Suprapubic skin (tissue), 4 donors: ENCODE measurements at regions not wholly inside any gene's neighbourhood (a gene's known extent, or its start where the extent isn't known, plus 50 kb on each side); places are given as distances from the start of the nearest gene placed in this dataset.

Experiments used
- DNase-seq, 2 donors: peaks; one replicate each; pipeline ENCODE4 v3.0.0-alpha.2; 2019; ENCODE audit warnings: low spot score in 2 of 2
- H3K27ac ChIP-seq: fragments of 200-600 bp; sonication (generic); one replicate; pipeline ENCODE4 v1.5.1; 2019
- H3K27me3 ChIP-seq: fragments of 200-600 bp; sonication (generic); one replicate; pipeline ENCODE4 v1.5.1; 2019
- H3K36me3 ChIP-seq: fragments of 200-600 bp; sonication (generic); one replicate; pipeline ENCODE4 v1.5.1; 2019
- H3K4me1 ChIP-seq: fragments of 200-600 bp; sonication (generic); one replicate; pipeline ENCODE4 v1.5.1; 2019
- H3K4me3 ChIP-seq: fragments of 200-600 bp; sonication (generic); one replicate; pipeline ENCODE4 v1.5.1; 2019; ENCODE audit warnings: mild to moderate bottlenecking
- H3K9me3 ChIP-seq: fragments of 200-600 bp; sonication (generic); one replicate; pipeline ENCODE4 v1.5.1; 2019
- CTCF ChIP-seq, 2 donors: fragments of 200-600 bp in 1 of 2; fragments of 450-650 bp in 1 of 2; sonication (generic) in 1 of 2; IDR thresholded peaks; one replicate each; pipeline ENCODE4 v1.5.1; 2016 to 2019; ENCODE audit warnings: antibody characterized with exemption in 2 of 2, mild to moderate bottlenecking in 1 of 2, moderate library complexity in 1 of 2
- EP300 ChIP-seq: sonication (generic); formaldehyde crosslinking; IDR thresholded peaks from one replicate; pipeline ENCODE4 v1.6.1; 2017; ENCODE audit warnings: antibody characterized with exemption
- POLR2A ChIP-seq, 2 donors: fragments of 450-650 bp; IDR thresholded peaks; one replicate each; pipeline ENCODE4 v1.6.1; 2017; ENCODE audit warnings: antibody characterized with exemption in 2 of 2, mild to moderate bottlenecking in 2 of 2, moderate library complexity in 2 of 2
- POLR2AphosphoS5 ChIP-seq, 3 donors: sonication (generic); formaldehyde crosslinking; IDR thresholded peaks; one replicate each; pipeline ENCODE4 v1.6.1; 2017; ENCODE audit warnings: antibody characterized with exemption in 3 of 3
- WGBS: methylation state at CpG from one replicate; pipeline ENCODE4 v1.1.5; 2018; 5-methylcytosine and 5-hydroxymethylcytosine counted together

- no peak for TF ChIP-seq CTCF (IDR thresholded peaks at IDR 0.05)
- TF ChIP-seq POLR2AphosphoS5 (IDR thresholded peaks at IDR 0.05) = no peak
- TF ChIP-seq EP300 = no peak
- no peak for TF ChIP-seq POLR2A (IDR thresholded peaks at IDR 0.05)
- no peak overlapping the region for H3K27ac ChIP-seq
- DNase-seq = no peak
- no CpG with 5 or more reads among the region's 3 CpGs for WGBS
- H3K27me3 ChIP-seq = no peaks in the 10 kb centered on the region
- H3K9me3 ChIP-seq = no peaks in the 10 kb centered on the region
- no peaks in the 10 kb centered on the region for H3K36me3 ChIP-seq
- no peaks in the 10 kb centered on the region for H3K4me1 ChIP-seq
- no peak overlapping the region for H3K4me3 ChIP-seq
Measured at GRCh38 chr6:66937180-66937579, 1230.2 kb upstream of the EYS start.

GRCh38 chr6:66935612-66936011 is 1228.6 kb upstream of the EYS start:
- Histone ChIP-seq H3K36me3 (no peaks in the 10 kb centered on the region), H3K27ac (no peak overlapping the region), H3K4me1 (no peaks in the 10 kb centered on the region), H3K4me3 (no peak overlapping the region), H3K9me3 (no peaks in the 10 kb centered on the region), H3K27me3 (no peaks in the 10 kb centered on the region)
- 86% methylated on average over 3 of the region's 3 CpGs for WGBS
- TF ChIP-seq EP300 = no peak
- TF ChIP-seq CTCF (IDR thresholded peaks at IDR 0.05) = no peak
- TF ChIP-seq POLR2A (IDR thresholded peaks at IDR 0.05) = no peak
- TF ChIP-seq POLR2AphosphoS5 (IDR thresholded peaks at IDR 0.05) = no peak
- DNase-seq = no peak

GRCh38 chr6:66931787-66932186 is 1224.8 kb upstream of the EYS start:
- DNase-seq = no peak
- no peak overlapping the region for H3K27ac ChIP-seq
- H3K27me3 ChIP-seq = no peaks in the 10 kb centered on the region
- TF ChIP-seq POLR2AphosphoS5 (IDR thresholded peaks at IDR 0.05) (no peak), EP300 (no peak), CTCF (IDR thresholded peaks at IDR 0.05) (no peak), POLR2A (IDR thresholded peaks at IDR 0.05) (no peak)
- H3K4me3 ChIP-seq = no peak overlapping the region
- H3K4me1 ChIP-seq = no peaks in the 10 kb centered on the region
- no peaks in the 10 kb centered on the region for H3K9me3 ChIP-seq
- H3K36me3 ChIP-seq = no peaks in the 10 kb centered on the region
- whole genome bisulfite sequencing = 73% methylated on average over 2 of the region's 2 CpGs

GRCh38 chr6:66930559-66931290 is 1223.7 kb upstream of the EYS start:
- Histone ChIP-seq H3K4me1 (no peaks in the 10 kb centered on the region), H3K9me3 (peaks cover 4% of the 10 kb centered on the region), H3K36me3 (no peaks in the 10 kb centered on the region), H3K27ac (no peak overlapping the region), H3K27me3 (no peaks in the 10 kb centered on the region), H3K4me3 (no peak overlapping the region)
- WGBS = 77% methylated on average over 2 of the region's 2 CpGs
- DNase-seq = no peak
- no peak for TF ChIP-seq EP300
- TF ChIP-seq POLR2A (IDR thresholded peaks at IDR 0.05) = no peak
- no peak for TF ChIP-seq CTCF (IDR thresholded peaks at IDR 0.05)
- TF ChIP-seq POLR2AphosphoS5 (IDR thresholded peaks at IDR 0.05) = no peak

GRCh38 chr6:66926060-66926459 is 1219.0 kb upstream of the EYS start:
- Histone ChIP-seq H3K27me3 (no peaks in the 10 kb centered on the region), H3K4me3 (no peak overlapping the region), H3K36me3 (no peaks in the 10 kb centered on the region), H3K9me3 (peaks cover 4% of the 10 kb centered on the region), H3K4me1 (no peaks in the 10 kb centered on the region), H3K27ac (no peak overlapping the region)
- no peak for TF ChIP-seq POLR2AphosphoS5 (IDR thresholded peaks at IDR 0.05)
- TF ChIP-seq POLR2A (IDR thresholded peaks at IDR 0.05) = no peak
- TF ChIP-seq CTCF (IDR thresholded peaks at IDR 0.05) = no peak
- no peak for TF ChIP-seq EP300
- WGBS = 87% methylated on average over 5 of the region's 5 CpGs
- DNase-seq = no peak
